ENCODE measurements at regions not wholly inside any gene's neighbourhood (a gene's known extent, or its start where the extent isn't known, plus 50 kb on each side); places are given as distances from the start of the nearest gene placed in this dataset.

DNA sequence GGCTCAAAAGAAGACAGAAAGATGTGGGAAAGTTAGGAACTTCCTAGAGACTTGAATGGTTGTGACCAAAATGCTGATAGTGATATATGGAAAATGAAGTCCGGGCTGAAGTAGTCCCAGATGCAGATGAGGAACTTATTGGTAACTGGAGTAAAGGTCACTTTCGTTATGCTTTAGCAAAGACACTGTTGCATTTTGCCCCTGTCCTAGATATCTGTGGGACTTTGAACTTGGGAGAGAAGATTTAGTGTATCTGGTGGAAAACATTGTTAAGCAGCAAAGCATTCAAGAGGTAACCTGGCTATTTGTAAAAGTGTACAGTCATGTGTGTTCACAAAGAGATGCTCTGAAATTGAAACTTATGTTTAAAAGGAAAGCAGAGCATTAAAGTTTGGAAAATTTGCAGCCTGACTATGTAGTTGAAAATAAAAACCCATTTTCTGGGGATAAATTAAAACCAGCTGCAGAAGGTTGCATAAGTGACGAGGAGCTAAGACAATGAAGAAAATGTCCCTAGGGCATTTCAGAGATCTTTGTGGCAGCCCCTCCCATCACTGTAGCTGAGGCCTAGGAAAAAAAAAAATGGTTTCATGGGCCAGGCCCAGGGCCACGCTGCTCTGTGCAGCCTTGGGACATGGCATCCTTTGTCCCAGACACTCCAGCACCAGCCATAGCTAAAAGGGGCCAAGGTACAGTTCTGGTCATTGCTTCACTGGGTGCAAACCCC is 1692.2 kb downstream of the HACE1 start (continued):
- TF ChIP-seq CTBP2 (IDR thresholded peaks at IDR 0.05; ENCODE audit: borderline replicate concordance, insufficient read depth, insufficient read length, low read length) (no peak), CBX5 (IDR thresholded peaks at IDR 0.05; ENCODE audit: low read depth, low read length) (no peak), EP300 (IDR thresholded peaks at IDR 0.05; ENCODE audit: borderline replicate concordance in 1 of 2, low read depth in 2 of 2, low read length in 2 of 2) (no peak), BCL11A (IDR thresholded peaks at IDR 0.05; ENCODE audit: low read depth in 2 of 2, low read length in 2 of 2) (no peak), SP1 (IDR thresholded peaks at IDR 0.05; ENCODE audit: low read depth, low read length) (no peak)

Data from H1 (cell line).